GM12872 (cell line): ENCODE measurements at regions not wholly inside any gene's neighbourhood (a gene's known extent, or its start where the extent isn't known, plus 50 kb on each side); places are given as distances from the start of the nearest gene placed in this dataset.

Experiments
- CTCF ChIP-seq: IDR thresholded peaks from 3 replicates; pipeline ENCODE4 v1.5.1; 2011; ENCODE audit warnings: low read depth, mild to moderate bottlenecking, low read length, moderate library complexity; ENCODE audit not compliant: insufficient read depth

GRCh38 chr2:160989778-160990177 is 170.4 kb upstream of the TANK start:
- TF ChIP-seq CTCF, result no peak

- no peak for TF ChIP-seq CTCF
Measured at GRCh38 chr2:160993654-160994061, 166.6 kb upstream of the TANK start.

- peak; percentile 78 for TF ChIP-seq CTCF
Measured at GRCh38 chr2:160994141-160995002, 165.9 kb upstream of the TANK start.

GRCh38 chr2:160996584-160996983 is 163.6 kb upstream of the TANK start:
- no peak for TF ChIP-seq CTCF

- peak; percentile 33; the same call in 1 of the 3 replicates for TF ChIP-seq CTCF
Measured at GRCh38 chr2:161004379-161004778, 155.8 kb upstream of the TANK start.

GRCh38 chr2:161005170-161005569 is 155.1 kb upstream of the TANK start:
- no peak for TF ChIP-seq CTCF

GRCh38 chr2:161008311-161008710 is 151.9 kb upstream of the TANK start:
- no peak for TF ChIP-seq CTCF
